ENCODE measurements at regions not wholly inside any gene's neighbourhood (a gene's known extent, or its start where the extent isn't known, plus 50 kb on each side); places are given as distances from the start of the nearest gene placed in this dataset.
"Not testable (repeated sequence)": the region's sequence is repeated elsewhere in the genome, so short reads cannot be mapped to it uniquely, and the experiment has no call there.

DNA sequence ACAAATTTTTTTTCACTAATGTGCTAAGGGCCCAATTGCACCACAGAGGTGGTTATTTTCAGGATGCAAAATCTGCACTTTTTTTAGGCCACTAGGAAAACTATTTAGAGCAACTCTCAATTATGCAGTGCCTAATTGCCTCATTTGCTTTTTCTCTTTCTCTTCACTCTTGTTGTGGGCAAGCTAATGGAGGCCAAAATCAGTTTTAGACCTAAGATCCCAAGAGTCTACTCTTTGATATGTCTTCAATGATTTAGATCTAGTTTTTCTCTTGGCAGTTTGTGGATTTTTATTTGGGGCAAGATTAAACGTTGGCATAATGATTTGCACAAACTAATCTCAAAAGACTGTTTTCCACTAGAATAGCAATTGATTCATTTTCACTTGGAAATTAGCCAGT, 1996.9 kb downstream of the LRRC4C start:
- DNase-seq (ENCODE audit: low read depth in 2 of 2), result no peak

DNA sequence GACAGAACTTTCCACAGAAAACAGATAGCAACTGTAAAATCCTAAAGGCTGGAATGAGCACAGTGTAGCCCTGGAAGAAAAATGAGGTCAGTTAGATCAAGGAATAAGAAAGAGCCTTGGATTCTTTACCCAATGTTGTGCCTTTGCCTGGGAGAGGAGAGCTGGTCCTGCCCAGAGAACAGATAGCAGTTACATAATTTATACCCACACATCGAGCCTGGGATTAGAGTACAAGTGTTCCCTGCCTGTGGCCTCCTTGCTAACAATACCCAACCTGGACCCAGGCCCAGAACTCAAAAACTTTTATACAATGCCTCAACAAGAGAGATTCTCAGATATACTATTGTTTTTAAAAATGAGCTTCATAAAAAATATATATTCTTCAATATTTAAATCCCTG, 1998.4 kb downstream of the LRRC4C start:
- DNase-seq (ENCODE audit: low read depth in 2 of 2), result no peak

DNA sequence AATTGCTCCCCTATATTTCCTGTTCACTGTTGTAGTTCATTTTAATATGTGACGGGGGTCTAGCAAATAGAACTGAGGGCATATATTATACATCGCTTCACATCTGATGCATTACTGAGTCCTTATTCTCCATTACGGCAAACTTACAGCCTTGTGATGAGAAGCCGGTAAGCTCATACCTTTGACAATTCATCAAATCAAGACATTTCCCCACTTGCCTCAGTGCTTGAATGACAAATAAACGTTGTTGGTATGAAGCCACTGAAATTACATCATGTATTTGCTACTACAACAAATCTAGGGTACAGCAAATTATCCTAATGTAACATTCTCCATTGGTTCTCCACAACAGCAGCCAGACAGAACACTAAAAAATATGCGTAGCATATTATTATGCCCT, 1999.8 kb downstream of the LRRC4C start:
- DNase-seq (ENCODE audit: low read depth in 2 of 2), result no peak

DNA sequence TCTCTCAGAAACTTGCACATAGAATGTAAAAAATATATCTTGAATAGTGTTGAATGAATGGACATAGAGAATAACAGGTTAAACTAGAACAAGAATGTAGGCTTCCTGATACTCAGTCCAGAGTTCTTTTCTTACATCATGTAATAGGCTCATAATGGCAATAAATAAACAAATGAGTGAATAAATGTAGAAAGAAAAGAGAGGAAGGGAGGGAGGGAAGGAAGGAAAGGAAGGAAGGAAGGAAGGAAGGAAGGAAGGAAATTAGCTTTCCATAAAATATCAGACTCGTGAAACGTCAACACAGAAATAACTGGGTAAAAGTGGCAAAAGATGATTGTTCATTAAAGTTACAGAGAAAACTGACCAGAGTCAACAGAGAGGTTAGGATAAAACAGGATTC, 2001.0 kb downstream of the LRRC4C start:
- DNase-seq (ENCODE audit: low read depth in 2 of 2), result no peak

DNA sequence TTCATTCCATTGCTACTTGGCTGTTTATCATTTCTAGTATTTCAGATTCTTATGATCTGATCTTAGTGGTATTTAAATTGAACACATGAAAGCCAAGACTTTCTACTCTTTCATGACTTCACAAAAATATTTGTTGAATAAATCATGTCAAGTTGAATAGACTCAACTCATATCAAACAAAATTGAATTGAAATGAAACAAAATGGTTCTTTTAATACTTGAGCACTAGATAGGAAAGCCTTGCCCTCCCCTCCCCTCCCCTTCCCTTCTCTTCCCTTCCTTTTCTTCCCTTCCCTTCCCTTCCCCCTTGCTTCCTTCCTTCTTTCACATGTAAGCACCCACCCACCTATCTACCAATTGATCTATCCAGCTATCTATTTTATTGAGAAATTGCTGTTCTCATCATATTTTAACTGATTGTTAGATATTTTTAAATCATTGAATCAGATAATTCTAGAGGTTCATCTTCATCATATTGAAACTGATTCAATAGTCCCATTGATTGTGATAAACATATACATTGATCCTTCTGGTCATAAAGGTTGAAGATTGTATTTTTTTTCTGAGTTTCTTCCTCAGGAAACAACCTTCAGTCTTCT, 2015.9 kb downstream of the LRRC4C start:
- no peak for DNase-seq (ENCODE audit: low read depth in 2 of 2)

DNA sequence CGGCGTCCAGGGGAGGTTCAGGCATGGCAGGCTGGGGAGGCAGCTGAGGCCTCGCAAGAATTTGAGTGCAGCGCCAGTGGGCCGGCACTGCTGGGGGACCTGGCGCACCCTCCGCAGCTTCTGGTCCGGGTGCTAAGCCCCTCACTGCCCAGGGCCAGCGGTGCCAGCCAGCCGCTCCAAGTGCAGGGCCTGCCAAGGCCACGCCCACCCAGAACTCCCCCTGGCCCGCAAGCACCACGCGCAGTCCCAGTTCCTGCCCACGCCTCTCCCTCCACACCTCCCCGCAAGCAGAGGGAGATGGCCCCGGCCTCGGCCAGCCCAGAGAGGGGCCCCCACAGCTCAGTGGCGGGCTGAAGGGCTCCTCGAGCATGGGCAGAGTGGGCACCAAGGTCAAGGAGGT, 2017.3 kb downstream of the LRRC4C start:
- no peak for DNase-seq (ENCODE audit: low read depth in 2 of 2)

DNA sequence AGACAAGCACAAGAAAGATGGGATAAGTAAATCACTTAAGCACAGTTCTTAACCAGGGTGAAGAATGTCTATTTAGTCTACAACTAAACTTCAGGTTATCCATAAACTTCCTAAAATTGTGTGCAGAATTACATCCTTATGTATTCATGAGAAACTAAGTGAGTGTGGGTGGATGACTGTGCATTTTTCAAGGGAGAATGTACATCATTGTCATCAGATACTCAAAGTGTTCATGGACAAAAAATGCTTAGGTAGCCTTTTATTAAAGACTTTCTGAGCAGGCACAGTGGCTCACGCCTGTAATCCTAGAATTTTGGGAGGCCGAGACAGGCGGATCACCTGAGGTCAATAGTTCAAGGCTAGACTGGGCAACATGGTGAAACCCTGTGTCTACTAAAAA, 2023.8 kb downstream of the LRRC4C start:
- DNase-seq (ENCODE audit: low read depth in 2 of 2), result no peak

DNA sequence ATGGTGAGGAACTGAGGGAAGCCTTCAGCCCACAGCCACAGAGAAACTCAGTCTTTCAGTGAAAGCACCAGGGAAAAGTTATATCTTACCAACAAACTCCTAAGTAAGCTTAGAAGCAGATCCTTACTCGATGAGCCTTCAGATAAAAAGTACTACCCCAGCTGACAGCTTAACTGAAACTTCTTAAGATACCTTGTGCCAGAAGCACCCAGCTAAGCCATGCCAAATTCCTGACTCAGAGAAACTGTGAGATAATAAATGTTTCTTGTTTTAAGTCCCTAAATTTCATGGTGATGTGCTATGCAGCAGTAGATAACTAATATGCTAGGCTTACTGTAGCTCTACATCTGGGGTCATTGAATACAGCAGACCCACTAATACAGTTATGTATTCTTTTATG, 2025.0 kb downstream of the LRRC4C start:
- DNase-seq (ENCODE audit: low read depth in 2 of 2), result no peak

DNA sequence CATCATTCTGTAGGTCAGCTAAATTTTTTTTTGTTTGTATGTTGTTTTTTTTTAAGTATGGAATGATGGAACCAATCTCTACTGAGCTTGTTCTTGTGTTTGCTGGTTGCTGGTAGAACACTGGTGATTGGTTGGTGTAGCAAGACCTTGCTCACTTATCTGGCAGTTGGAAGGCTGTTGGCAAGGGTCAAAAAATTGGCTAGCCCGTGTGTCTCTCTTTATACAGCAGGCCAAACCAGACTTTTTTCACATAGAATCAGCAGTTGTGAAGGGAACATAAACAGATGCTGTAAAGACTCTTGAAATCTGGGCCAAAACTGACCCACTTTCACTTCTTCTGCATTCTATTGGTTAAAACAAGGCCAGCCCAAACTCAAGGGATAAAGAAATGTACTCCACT, 2026.5 kb downstream of the LRRC4C start:
- no peak for DNase-seq (ENCODE audit: low read depth in 2 of 2)

DNA sequence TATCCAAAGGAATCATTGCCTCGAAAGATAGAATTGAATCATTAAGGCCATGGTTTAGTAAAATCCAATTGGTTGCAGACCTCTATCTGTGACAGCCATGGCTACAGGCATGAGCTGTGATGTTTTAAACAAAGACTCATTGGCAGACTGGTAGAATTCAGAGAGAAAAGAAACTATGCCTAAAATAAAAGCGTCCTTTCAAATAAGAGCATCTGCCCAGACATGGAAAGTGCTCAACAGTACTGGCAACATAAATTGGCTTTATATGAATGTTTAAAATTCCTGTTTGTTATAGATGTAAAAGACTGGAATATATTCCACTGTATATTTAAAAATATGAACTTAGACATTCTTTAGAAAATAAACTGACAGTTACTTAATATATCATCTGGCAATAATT, 2034.2 kb downstream of the LRRC4C start:
- DNase-seq (ENCODE audit: low read depth in 2 of 2), result no peak

DNA sequence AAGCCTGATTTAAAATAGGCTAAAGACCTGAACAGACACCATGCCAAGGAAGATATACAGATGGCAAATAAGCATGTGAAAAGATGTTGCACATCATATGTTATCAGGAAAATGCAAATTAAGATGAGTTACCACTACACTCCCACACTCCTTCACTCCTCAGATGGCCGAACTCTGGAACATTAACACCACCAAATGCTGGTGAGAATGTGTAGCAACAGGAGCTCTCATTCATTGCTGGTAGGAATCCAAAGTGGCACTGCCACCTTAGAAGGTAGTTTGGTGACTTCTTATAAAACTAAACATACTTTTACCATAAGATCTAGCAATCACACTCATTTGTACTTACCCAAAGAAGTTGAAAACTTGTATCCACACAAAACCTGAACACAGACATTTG, 2047.3 kb downstream of the LRRC4C start:
- no peak for DNase-seq (ENCODE audit: low read depth in 2 of 2)

DNA sequence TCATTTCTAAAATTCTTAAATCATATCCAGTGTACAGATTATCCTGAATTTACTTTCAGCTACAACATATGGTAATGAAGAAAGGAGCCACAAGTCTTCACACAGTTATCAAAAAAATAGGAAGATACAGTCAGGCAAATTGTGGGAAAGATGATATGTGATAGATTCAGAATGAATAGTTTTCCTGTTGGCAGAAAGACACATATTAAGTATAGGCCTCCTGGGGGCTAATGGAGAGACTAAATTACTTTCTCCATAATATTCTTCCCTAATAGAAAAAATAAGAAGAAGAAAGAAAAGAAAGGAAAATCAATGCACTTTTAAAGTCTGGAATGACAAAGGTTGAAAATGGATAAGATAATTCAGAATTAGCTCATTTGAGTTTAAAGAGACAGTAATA, 2073.5 kb downstream of the LRRC4C start:
- no peak for DNase-seq (ENCODE audit: low read depth in 2 of 2)

DNA sequence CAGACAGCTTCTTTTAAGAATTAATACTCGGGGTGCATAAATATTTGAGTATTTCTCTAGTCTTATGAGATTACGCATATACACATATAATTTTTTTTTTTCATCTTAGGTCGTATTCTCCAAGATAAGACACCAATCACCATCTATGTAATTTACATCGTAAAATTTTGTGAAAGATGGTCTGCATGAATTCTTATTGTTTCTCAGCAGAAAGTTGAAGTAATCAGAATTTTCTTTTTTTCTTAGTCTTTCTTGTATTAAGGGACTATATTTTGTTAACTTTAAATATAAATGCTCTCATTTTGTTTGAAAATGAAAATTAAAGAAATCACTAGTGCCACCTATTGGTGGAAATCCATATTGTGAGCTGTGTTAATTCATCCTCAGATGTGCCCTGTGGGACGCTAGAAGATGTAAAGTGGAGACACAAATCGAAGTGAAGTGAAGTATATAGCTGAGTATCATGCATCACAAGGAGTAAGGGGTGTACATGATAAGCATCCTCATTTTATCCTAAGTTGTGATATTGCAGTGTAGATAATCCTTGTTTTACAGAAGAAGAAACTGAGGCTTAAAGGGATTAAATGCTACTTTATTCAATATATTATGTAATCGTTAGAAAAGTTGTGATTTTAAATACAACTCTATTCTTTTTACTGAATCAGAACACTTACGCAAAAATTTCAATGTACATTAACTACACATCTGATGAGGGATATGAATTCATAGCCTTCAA, 2084.3 kb downstream of the LRRC4C start:
- DNase-seq (ENCODE audit: low read depth in 2 of 2), result no peak

DNA sequence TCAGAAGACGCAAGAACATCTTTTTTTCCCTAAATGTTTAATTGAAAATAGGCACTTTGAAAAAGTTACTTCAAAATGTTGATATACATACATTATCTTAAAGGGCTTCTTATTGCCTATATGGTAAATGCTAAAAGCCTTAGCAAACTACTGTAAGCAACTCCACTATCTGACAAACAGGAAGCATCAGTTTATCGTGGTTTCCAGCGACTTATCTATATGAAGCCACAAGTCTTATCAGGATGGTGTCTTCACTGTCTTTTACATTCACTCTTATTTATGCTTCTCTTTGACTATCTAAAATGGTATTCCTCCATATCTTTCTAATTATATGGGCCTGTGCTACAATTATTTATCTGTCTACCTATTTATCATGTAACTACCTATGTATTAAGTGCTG, 2091.9 kb downstream of the LRRC4C start:
- no peak for DNase-seq (ENCODE audit: low read depth in 2 of 2)

DNA sequence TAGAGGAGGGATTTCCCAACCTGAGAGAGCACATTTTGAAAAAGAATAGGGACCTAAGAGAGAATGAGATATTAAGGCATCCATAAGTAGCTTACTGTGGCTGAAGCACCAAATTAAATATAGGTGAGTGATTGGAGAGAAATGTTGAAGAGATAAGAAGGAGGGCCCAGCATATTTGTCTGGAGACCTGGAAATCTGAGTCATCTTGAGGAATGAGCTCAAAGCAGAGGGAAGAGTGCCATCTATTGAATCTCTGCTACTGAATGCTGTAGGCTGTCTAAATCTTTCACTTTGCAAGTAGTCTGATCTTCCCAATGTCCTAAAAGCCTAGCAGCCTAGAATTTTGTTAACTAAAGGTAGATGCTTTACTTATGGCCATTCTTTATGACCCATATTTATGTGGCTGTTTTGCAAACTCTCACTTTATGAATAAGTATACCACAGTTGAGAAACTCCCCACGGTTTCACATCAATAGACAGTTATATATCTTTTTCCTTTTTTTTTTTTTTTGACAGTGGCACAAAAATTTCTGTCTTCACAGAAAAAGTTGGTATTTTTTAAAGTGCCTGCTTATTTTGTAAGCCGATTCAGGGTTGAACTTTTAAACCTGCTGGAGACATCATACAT, 2093.5 kb downstream of the LRRC4C start:
- DNase-seq (ENCODE audit: low read depth in 2 of 2), result no peak

DNA sequence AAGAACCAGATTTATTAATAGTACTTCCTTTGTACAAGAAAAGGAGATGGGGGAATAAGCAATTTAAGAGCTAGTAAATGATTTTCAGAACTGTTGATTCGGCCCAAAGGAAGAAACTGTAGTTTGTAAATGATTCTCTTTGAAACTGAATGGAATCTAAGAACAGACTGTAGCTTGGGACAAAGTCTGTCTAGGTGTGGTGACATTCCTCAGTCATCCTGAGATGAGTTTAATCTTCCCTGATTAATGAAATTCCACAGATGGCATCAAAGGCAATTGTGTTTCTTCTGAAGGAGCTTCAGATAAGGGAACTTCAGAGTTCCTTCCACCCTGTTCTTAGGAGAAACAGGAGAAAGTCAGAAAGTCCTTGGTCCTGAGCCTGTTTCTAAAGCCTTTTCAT, 2095.9 kb downstream of the LRRC4C start:
- no peak for DNase-seq (ENCODE audit: low read depth in 2 of 2)

DNA sequence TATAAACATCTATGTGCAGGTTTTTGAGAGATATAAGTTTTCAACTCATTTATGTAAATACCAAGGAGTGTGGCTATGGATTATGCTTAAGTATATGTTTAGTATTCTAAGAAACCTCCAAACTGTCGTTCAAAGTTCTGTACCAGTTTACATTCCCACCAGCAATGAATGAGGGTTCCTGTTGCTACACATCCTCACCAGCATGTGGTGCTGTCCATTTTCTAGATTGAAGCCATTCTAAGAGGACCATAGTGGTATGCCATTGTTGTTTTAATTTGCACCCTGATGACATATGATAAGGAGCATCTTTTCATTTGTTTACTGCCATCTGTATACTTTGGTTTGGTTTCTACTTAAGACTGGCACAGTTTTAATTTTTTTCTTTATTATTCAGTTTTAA, 2097.9 kb downstream of the LRRC4C start:
- DNase-seq (ENCODE audit: low read depth in 2 of 2), result no peak

DNA sequence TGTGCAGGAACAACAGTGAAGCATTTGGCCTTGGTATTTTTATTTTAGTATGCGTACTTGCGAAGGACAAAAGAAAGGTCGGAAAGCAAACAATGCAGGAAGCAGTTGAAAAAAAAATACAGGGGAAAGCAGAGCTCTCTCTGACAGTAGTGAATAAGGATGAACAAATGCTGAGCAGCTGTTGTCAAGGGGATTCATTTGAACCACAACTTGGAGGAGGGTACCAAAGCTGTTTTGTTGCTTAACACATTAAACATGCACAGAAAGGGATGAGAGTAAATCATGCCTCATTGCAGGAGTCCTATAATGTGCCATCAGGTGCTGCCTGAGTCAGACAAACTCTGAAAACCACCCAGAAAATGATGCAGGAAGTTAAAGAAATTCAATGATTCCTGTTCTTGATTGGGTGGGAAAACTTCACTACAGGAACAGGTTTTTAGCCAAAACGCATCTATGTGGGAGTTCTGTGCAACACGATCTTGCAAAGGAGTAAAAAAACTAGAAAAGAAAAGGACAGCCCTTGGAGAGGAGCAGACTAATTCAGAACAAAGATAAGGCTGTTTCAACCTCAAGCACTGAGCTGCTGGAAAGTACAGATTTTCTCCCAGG, 2113.5 kb downstream of the LRRC4C start:
- DNase-seq (ENCODE audit: low read depth in 2 of 2), result no peak

DNA sequence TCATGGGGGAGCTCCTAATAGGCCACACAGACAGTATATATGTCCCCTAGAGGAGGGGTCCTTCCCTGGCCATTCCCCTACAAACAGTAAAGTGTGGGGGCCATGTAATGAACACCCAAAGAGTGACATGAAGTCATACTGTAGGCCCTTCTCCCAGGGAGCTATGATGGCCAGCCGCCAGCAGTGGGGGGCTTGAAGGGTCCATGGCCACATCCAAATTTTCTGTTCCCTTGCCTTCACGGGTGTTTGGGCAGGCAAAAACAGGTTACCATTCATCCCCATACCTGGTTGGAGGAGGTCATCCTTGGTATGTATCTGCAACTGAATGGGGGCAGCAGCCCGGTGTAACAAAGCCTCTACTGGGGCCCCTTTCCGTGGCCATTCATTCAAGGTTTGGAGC, 2118.0 kb downstream of the LRRC4C start:
- DNase-seq (ENCODE audit: low read depth in 2 of 2), result no peak

DNA sequence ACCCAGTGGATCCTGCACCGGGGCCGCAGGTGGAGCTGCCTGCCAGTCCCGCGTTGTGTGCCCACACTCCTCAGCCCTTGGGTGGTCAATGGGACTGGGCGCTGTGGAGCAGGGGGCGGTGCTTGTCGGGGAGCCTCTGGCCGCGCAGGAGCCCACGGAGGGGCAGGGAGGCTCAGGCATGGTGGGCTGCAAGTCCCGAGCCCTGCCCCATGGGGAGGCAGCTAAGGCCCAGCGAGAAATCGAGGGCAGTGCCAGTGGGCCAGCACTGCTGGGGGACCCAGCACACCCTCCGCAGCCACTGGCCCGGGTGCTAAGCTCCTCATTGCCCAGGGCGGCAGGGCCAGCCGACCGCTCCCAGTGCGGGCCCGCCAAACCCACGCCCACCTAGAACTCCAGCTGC, 2126.4 kb downstream of the LRRC4C start:
- not testable (repeated sequence) for DNase-seq (ENCODE audit: low read depth in 2 of 2)

DNA sequence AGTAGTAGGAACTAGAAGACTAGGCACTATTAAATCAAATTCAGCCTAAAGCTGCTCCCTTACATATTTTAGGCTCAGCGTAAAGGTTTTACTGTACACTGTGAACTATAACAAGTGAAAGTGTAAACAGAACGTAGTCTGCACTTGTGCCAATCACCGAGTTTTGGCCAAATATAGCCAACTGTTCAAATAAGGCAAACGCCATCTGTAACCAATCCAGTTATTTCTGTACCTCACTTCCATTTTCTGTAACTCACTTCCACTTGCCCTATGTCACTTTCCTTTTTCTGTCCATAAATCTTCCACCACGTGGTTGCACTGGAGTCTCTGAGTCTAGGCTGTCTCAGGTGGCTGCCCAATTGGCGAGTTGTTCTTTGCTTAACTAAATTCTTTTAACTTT, 2132.2 kb downstream of the LRRC4C start:
- DNase-seq (ENCODE audit: low read depth in 2 of 2), result no peak

DNA sequence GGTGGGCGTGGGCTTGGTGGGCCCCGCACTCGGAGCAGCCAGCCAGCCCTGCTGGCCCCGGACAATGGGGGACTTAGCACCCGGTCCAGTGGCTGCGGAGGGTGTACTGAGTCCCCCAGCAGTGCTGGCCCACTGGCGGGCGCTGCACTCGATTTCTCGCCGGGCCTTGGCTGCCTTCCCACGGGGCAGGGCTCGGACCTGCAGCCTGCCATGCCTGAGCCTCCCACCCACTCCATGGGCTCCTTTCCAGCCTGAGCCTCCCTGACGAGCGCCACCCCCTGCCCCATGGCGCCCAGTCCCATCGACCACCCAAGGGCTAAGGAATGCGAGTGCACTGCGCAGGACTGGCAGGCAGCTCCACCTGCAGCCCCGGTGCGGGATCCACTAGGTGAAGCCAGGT, 2147.6 kb downstream of the LRRC4C start:
- DNase-seq (ENCODE audit: low read depth in 2 of 2), result not testable (repeated sequence)

DNA sequence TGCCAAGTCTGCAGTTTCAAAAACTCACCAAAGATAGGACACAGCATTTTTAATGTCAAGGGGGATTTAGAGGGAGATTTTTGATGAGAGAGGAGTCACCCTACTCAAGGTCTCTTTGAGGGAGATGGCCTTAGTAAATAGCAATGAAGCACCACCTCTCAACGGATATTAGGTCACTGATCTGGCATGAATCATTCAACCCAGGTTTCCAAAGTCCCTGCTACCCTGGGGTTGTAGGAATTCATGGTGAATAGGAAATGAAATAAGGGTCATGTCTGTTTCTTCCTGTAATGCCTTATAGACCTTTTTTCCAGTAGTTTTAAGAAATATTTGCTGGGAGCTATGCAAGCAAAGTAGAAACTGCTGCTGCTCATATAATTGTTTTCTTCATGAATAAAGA, 2154.9 kb downstream of the LRRC4C start:
- DNase-seq (ENCODE audit: low read depth in 2 of 2), result no peak
